OCI-LY7 (cell line): ENCODE measurements at regions not wholly inside any gene's neighbourhood (a gene's known extent, or its start where the extent isn't known, plus 50 kb on each side); places are given as distances from the start of the nearest gene placed in this dataset.

ENCODE experiments used
- EZH2phosphoT487 ChIP-seq: fragments of 200-600 bp; sonication (generic); IDR thresholded peaks from 2 replicates; pipeline ENCODE4 v1.6.1; 2018; ENCODE audit warnings: low read depth, borderline replicate concordance, mild to moderate bottlenecking, mixed run types, antibody characterized with exemption, low read length, moderate library complexity, mixed read lengths
- TF ChIP-seq, protein P1 (sequence below): fragments of 200-600 bp; sonication (generic); conservative IDR thresholded peaks from 2 replicates; pipeline ENCODE4 v1.5.1; 2014; ENCODE audit warnings: mild to moderate bottlenecking, antibody characterized with exemption, low read length, moderate library complexity, mixed read lengths

DNA sequence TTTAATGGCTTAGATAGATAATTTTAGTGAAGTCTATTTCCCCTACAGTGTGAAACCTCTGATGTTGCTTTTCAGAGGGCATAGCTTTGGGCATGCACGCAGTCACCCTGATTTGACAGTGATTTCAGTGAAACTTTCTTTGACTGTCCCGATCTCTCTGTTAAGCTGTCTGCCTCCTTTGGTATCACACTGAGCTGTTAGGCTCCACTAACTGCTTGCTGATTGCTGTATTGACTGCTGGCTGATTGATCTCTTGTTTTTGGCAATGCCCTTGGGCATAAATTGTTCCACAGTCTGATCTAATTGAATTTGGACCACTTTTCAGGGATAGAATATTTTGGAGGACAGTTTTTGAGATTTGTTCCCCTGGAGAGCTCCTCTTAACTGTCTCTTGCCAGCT, 68.5 kb upstream of the CCDC54 start:
- TF ChIP-seq, protein P1, sequence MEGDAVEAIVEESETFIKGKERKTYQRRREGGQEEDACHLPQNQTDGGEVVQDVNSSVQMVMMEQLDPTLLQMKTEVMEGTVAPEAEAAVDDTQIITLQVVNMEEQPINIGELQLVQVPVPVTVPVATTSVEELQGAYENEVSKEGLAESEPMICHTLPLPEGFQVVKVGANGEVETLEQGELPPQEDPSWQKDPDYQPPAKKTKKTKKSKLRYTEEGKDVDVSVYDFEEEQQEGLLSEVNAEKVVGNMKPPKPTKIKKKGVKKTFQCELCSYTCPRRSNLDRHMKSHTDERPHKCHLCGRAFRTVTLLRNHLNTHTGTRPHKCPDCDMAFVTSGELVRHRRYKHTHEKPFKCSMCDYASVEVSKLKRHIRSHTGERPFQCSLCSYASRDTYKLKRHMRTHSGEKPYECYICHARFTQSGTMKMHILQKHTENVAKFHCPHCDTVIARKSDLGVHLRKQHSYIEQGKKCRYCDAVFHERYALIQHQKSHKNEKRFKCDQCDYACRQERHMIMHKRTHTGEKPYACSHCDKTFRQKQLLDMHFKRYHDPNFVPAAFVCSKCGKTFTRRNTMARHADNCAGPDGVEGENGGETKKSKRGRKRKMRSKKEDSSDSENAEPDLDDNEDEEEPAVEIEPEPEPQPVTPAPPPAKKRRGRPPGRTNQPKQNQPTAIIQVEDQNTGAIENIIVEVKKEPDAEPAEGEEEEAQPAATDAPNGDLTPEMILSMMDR: no peak
- no peak for TF ChIP-seq EZH2phosphoT487
